Esophagus squamous epithelium (tissue), 4 donors: ENCODE measurements at regions not wholly inside any gene's neighbourhood (a gene's known extent, or its start where the extent isn't known, plus 50 kb on each side); places are given as distances from the start of the nearest gene placed in this dataset.

Source experiments
- POLR2A ChIP-seq, 4 donors: fragments of 450-650 bp; IDR thresholded peaks; one replicate each; pipeline ENCODE4 v1.6.1; 2017; ENCODE audit warnings: antibody characterized with exemption in 4 of 4, mild to moderate bottlenecking in 4 of 4, moderate library complexity in 3 of 4
- TF ChIP-seq, protein P1 (sequence below), 6 experiments: fragments of 450-650 bp in 4 of 6; fragments of 200-600 bp in 2 of 6; sonication (generic) in 2 of 6; IDR thresholded peaks; one replicate each; pipeline ENCODE4 v1.5.1; 2016 to 2019; ENCODE audit warnings: antibody characterized with exemption in 6 of 6, mild to moderate bottlenecking in 4 of 6, moderate library complexity in 4 of 6

DNA sequence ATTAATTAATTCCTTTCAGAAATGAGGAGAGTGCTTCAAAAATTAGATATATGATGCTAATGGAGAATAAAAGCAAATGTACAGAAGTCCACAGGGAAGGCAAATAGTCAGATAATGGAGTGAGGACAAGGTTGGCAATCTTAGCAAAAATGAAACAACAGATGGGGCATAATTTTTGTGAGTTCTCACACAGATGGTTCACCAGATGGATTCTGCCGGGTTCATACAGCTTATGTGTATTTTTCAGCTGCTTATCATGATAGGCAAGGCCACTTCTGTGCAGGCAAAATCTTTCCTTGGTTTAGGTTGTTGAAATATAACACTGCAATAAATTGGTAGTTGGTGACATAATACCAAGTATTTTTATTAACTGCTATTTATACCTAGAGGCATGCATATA, 1539.0 kb upstream of the IGFBP7 start:
- TF ChIP-seq, protein P1, sequence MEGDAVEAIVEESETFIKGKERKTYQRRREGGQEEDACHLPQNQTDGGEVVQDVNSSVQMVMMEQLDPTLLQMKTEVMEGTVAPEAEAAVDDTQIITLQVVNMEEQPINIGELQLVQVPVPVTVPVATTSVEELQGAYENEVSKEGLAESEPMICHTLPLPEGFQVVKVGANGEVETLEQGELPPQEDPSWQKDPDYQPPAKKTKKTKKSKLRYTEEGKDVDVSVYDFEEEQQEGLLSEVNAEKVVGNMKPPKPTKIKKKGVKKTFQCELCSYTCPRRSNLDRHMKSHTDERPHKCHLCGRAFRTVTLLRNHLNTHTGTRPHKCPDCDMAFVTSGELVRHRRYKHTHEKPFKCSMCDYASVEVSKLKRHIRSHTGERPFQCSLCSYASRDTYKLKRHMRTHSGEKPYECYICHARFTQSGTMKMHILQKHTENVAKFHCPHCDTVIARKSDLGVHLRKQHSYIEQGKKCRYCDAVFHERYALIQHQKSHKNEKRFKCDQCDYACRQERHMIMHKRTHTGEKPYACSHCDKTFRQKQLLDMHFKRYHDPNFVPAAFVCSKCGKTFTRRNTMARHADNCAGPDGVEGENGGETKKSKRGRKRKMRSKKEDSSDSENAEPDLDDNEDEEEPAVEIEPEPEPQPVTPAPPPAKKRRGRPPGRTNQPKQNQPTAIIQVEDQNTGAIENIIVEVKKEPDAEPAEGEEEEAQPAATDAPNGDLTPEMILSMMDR (IDR thresholded peaks at IDR 0.05) = no peak
- TF ChIP-seq POLR2A (IDR thresholded peaks at IDR 0.05) = no peak
